ENCODE measurements at regions not wholly inside any gene's neighbourhood (a gene's known extent, or its start where the extent isn't known, plus 50 kb on each side); places are given as distances from the start of the nearest gene placed in this dataset.
"Not testable (repeated sequence)": the region's sequence is repeated elsewhere in the genome, so short reads cannot be mapped to it uniquely, and the experiment has no call there.

DNA sequence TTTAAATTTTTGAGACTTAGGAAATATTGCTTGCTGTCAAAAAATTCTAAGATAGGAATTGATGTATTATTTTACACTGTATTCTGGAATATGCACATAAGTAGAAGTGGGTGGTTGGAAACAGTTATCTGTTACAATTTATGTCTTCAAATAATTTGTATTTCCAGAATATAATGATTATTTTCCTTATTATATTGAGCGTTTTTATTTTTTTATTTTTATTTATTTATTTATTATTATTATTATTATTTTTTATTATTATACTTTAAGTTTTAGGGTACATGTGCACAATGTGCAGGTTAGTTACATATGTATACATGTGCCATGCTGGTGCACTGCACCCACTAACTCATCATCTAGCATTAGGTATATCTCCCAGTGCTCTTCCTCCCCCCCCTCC is 320.1 kb downstream of the GRXCR1 start:
- H3K4me2 ChIP-seq (ENCODE audit: control insufficient read depth, insufficient read depth); FAIRE-seq; H3K27ac ChIP-seq (ENCODE audit: control insufficient read depth, insufficient read depth); H4K20me1 ChIP-seq (ENCODE audit: control insufficient read depth, insufficient read depth); H3K27me3 ChIP-seq (replicated peaks in 1 of 2; ENCODE audit: control insufficient read depth in 2 of 2, insufficient read depth in 2 of 2, low read length in 1 of 2); POLR2A ChIA-PET; H3K79me2 ChIP-seq (ENCODE audit: control insufficient read depth, insufficient read depth, low read length); DNase-seq (ENCODE audit: low read depth, low spot score); H2AFZ ChIP-seq (ENCODE audit: control insufficient read depth, low read depth, low read length); H3K4me3 ChIP-seq; H3K4me1 ChIP-seq (ENCODE audit: control insufficient read depth, insufficient read depth, low read length); H3K9ac ChIP-seq (ENCODE audit: control insufficient read depth, insufficient read depth, low read length); ATAC-seq; H3K36me3 ChIP-seq (ENCODE audit: control insufficient read depth in 2 of 2, insufficient read depth in 2 of 2, low read length in 1 of 2); BruUV-seq (replicated peaks); in situ Hi-C loops (cut with MboI); RAD21 ChIA-PET (ENCODE audit: unreplicated experiment); CTCF ChIA-PET; intact Hi-C loops (cut with micrococcal nuclease; ENCODE audit: unreplicated experiment); SMC1A ChIA-PET (ENCODE audit: uncharacterized antibody, unreplicated experiment); H3K9me3 ChIP-seq (replicated peaks; ENCODE audit: control insufficient read depth, insufficient read depth, low read length): not testable (repeated sequence)
- 0% methylated on average over 1 of the region's 1 CpG for WGBS (ENCODE audit: insufficient coverage, insufficient replicate concordance, low lambda C conversion rate, missing lambda C conversion rate)

DNA sequence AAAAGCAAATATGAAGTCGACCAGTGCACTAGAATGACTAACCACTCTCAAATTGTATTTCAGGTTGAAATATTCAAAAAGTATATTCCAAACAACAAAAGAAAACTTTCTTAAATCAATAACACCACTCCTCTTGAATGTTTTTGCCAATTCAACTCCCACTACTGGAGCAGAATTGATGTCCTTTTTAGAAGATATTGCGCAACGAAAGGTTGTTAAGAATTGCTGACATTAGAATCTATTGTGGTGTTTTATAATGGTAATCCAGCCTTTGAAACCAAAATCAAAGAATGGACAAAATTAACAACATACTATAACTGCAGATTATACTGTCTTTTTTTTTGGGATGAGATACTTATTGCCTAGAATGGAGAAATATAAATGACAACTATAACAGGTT is 331.3 kb downstream of the GRXCR1 start:
- no peak for FAIRE-seq
- Histone ChIP-seq H4K20me1 (ENCODE audit: control insufficient read depth, insufficient read depth) (no peaks in the 10 kb centered on the region), H3K27ac (ENCODE audit: control insufficient read depth, insufficient read depth) (no peak overlapping the region), H3K27me3 (replicated peaks in 1 of 2; ENCODE audit: control insufficient read depth in 2 of 2, insufficient read depth in 2 of 2, low read length in 1 of 2) (no peaks in the 10 kb centered on the region), H3K4me3 (no peak overlapping the region), H3K4me1 (ENCODE audit: control insufficient read depth, insufficient read depth, low read length) (no peaks in the 10 kb centered on the region), H3K36me3 (ENCODE audit: control insufficient read depth in 2 of 2, insufficient read depth in 2 of 2, low read length in 1 of 2) (no peaks in the 10 kb centered on the region), H3K4me2 (ENCODE audit: control insufficient read depth, insufficient read depth) (no peak overlapping the region), H3K9ac (ENCODE audit: control insufficient read depth, insufficient read depth, low read length) (no peak overlapping the region), H3K79me2 (ENCODE audit: control insufficient read depth, insufficient read depth, low read length) (no peaks in the 10 kb centered on the region), H3K9me3 (replicated peaks; ENCODE audit: control insufficient read depth, insufficient read depth, low read length) (no peaks in the 10 kb centered on the region), H2AFZ (ENCODE audit: control insufficient read depth, low read depth, low read length) (no peak overlapping the region)
- in situ Hi-C loops (cut with MboI) (no loop called here), intact Hi-C loops (cut with micrococcal nuclease; ENCODE audit: unreplicated experiment) (no loop called here)
- CTCF ChIA-PET, result no interaction called here
- no peak for DNase-seq (ENCODE audit: low read depth, low spot score)
- no peak for ATAC-seq
- TF ChIP-seq, protein P1, sequence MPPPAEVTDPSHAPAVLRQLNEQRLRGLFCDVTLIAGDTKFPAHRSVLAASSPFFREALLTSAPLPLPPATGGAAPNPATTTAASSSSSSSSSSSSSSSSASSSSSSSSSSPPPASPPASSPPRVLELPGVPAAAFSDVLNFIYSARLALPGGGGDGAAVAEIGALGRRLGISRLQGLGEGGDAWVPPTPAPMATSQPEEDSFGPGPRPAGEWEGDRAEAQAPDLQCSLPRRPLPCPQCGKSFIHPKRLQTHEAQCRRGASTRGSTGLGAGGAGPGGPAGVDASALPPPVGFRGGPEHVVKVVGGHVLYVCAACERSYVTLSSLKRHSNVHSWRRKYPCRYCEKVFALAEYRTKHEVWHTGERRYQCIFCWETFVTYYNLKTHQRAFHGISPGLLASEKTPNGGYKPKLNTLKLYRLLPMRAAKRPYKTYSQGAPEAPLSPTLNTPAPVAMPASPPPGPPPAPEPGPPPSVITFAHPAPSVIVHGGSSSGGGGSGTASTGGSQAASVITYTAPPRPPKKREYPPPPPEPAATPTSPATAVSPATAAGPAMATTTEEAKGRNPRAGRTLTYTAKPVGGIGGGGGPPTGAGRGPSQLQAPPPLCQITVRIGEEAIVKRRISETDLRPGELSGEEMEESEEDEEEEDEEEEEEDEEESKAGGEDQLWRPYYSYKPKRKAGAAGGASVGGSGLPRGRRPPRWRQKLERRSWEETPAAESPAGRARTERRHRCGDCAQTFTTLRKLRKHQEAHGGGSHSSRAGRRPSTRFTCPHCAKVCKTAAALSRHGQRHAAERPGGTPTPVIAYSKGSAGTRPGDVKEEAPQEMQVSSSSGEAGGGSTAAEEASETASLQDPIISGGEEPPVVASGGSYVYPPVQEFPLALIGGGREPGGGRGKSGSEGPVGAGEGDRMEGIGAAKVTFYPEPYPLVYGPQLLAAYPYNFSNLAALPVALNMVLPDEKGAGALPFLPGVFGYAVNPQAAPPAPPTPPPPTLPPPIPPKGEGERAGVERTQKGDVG (CRISPR knock-in tag; IDR thresholded peaks at IDR 0.05), result no peak
- TF ChIP-seq SREBF1 (IDR thresholded peaks at IDR 0.05; ENCODE audit: low read length) (no peak), BRCA1 (IDR thresholded peaks at IDR 0.05; ENCODE audit: low read depth, low read length) (no peak), FOXK2 (IDR thresholded peaks at IDR 0.05) (no peak), EED (IDR thresholded peaks at IDR 0.05; ENCODE audit: low read depth) (no peak), NRF1 (conservative IDR thresholded peaks at IDR 0.05; ENCODE audit: low read depth, low read length) (no peak), SIX5 (IDR thresholded peaks at IDR 0.05; ENCODE audit: low read depth, low read length, severe bottlenecking) (no peak), RUNX3 (IDR thresholded peaks at IDR 0.05; ENCODE audit: low read length) (no peak)
- TF ChIP-seq, protein P2, sequence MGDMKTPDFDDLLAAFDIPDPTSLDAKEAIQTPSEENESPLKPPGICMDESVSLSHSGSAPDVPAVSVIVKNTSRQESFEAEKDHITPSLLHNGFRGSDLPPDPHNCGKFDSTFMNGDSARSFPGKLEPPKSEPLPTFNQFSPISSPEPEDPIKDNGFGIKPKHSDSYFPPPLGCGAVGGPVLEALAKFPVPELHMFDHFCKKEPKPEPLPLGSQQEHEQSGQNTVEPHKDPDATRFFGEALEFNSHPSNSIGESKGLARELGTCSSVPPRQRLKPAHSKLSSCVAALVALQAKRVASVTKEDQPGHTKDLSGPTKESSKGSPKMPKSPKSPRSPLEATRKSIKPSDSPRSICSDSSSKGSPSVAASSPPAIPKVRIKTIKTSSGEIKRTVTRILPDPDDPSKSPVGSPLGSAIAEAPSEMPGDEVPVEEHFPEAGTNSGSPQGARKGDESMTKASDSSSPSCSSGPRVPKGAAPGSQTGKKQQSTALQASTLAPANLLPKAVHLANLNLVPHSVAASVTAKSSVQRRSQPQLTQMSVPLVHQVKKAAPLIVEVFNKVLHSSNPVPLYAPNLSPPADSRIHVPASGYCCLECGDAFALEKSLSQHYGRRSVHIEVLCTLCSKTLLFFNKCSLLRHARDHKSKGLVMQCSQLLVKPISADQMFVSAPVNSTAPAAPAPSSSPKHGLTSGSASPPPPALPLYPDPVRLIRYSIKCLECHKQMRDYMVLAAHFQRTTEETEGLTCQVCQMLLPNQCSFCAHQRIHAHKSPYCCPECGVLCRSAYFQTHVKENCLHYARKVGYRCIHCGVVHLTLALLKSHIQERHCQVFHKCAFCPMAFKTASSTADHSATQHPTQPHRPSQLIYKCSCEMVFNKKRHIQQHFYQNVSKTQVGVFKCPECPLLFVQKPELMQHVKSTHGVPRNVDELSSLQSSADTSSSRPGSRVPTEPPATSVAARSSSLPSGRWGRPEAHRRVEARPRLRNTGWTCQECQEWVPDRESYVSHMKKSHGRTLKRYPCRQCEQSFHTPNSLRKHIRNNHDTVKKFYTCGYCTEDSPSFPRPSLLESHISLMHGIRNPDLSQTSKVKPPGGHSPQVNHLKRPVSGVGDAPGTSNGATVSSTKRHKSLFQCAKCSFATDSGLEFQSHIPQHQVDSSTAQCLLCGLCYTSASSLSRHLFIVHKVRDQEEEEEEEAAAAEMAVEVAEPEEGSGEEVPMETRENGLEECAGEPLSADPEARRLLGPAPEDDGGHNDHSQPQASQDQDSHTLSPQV (IDR thresholded peaks at IDR 0.05), result no peak
- TF ChIP-seq, protein P3, sequence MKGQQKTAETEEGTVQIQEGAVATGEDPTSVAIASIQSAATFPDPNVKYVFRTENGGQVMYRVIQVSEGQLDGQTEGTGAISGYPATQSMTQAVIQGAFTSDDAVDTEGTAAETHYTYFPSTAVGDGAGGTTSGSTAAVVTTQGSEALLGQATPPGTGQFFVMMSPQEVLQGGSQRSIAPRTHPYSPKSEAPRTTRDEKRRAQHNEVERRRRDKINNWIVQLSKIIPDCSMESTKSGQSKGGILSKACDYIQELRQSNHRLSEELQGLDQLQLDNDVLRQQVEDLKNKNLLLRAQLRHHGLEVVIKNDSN (IDR thresholded peaks at IDR 0.05; ENCODE audit: borderline replicate concordance, extremely low read length, insufficient read depth, low read depth, low read length), result no peak
- SMC1A ChIA-PET (ENCODE audit: uncharacterized antibody, unreplicated experiment), result no interaction called here
- WGBS (ENCODE audit: insufficient coverage, insufficient replicate concordance, low lambda C conversion rate, missing lambda C conversion rate), result 74% methylated on average over 3 of the region's 3 CpGs
- RAD21 ChIA-PET (ENCODE audit: unreplicated experiment), result no interaction called here
- no TSS peak for BruUV-seq (replicated peaks)
- POLR2A ChIA-PET, result no interaction called here

Data from GM12878 (cell line).